Smooth muscle cell (in vitro differentiated cells): ENCODE measurements at regions not wholly inside any gene's neighbourhood (a gene's known extent, or its start where the extent isn't known, plus 50 kb on each side); places are given as distances from the start of the nearest gene placed in this dataset.

Source experiments
- DNase-seq: peaks from one replicate; lab custom pipeline; 2025; ENCODE audit not compliant: unreplicated experiment; lab: John Stamatoyannopoulos, UW
- H2AFZ ChIP-seq: fragments of 200-600 bp; sonication (generic); 2 replicates; pipeline ENCODE4 v1.6.0; 2016; ENCODE audit warnings: antibody characterized with exemption, low read depth, mild to moderate bottlenecking
- H3F3A ChIP-seq: fragments of 200-600 bp; sonication (generic); 2 replicates; pipeline ENCODE4 v1.6.0; 2017; ENCODE audit warnings: antibody characterized with exemption, low read depth
- H3K27ac ChIP-seq: fragments of 200-600 bp; sonication (generic); 2 replicates; pipeline ENCODE4 v1.5.1; 2016; ENCODE audit warnings: low read depth, mild to moderate bottlenecking
- H3K27me3 ChIP-seq: fragments of 200-600 bp; sonication (generic); 2 replicates; pipeline ENCODE4 v1.6.1; 2016; ENCODE audit warnings: low read depth, mild to moderate bottlenecking
- H3K36me3 ChIP-seq: fragments of 200-600 bp; sonication (generic); 2 replicates; pipeline ENCODE4 v1.5.1; 2016; ENCODE audit warnings: low read depth
- H3K4me1 ChIP-seq: fragments of 200-600 bp; sonication (generic); 2 replicates; pipeline ENCODE4 v1.5.1; 2016; ENCODE audit warnings: low read depth
- H3K4me2 ChIP-seq: fragments of 200-600 bp; sonication (generic); 2 replicates; pipeline ENCODE4 v1.6.0; 2016; ENCODE audit warnings: mild to moderate bottlenecking
- H3K4me3 ChIP-seq: fragments of 200-600 bp; sonication (generic); 2 replicates; pipeline ENCODE4 v1.5.1; 2016; ENCODE audit warnings: mild to moderate bottlenecking
- H3K79me2 ChIP-seq: fragments of 200-600 bp; sonication (generic); 2 replicates; pipeline ENCODE4 v1.6.0; 2016; ENCODE audit warnings: low read depth, mild to moderate bottlenecking
- H3K9ac ChIP-seq: fragments of 200-600 bp; sonication (generic); 2 replicates; pipeline ENCODE4 v1.6.0; 2016; ENCODE audit warnings: low read depth
- H3K9me3 ChIP-seq: fragments of 200-600 bp; sonication (generic); replicated peaks from 2 replicates; pipeline ENCODE4 v1.5.1; 2016; ENCODE audit warnings: low read depth
- H4K20me1 ChIP-seq: fragments of 200-600 bp; sonication (generic); 2 replicates; pipeline ENCODE4 v1.6.0; 2016; ENCODE audit warnings: low read depth
- WGBS: methylation state at CpG from one replicate; pipeline ENCODE4 v1.1.7; 2016; ENCODE audit warnings: low lambda C conversion rate; 5-methylcytosine and 5-hydroxymethylcytosine counted together
- TF ChIP-seq, protein P1 (sequence below): fragments of 200-600 bp; sonication (generic); IDR thresholded peaks from 2 replicates; pipeline ENCODE4 v1.5.1; 2017; ENCODE audit warnings: borderline replicate concordance, mild to moderate bottlenecking, antibody characterized with exemption; ENCODE audit not compliant: insufficient read depth, poor library complexity, severe bottlenecking

DNA sequence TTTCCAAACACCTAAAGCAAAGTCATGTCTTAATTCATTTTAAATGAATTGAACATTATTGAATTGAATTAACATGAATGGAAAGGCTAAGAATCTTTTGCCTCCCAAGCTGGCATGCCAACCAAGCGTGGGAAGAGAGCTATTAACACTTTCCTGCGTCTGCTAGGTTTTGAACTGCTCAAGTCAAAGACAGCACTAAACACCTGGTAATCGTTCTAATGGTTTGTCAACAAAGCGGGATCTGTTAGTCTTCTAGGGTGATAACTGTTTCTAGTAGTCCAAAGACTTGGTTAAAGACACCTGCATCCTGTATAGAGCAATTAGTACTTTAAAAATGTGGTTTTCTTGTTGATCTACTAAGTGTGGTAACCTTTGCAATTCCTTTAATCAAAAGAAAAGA is 164.2 kb upstream of the HMGA2 start:
- no peaks in the 10 kb centered on the region for H3K79me2 ChIP-seq
- no peaks in the 10 kb centered on the region for H4K20me1 ChIP-seq
- H2AFZ ChIP-seq: no peak overlapping the region
- WGBS: 71% methylated on average over 4 of the region's 4 CpGs
- H3K4me2 ChIP-seq: no peak overlapping the region
- peaks cover 12% of the 10 kb centered on the region for H3F3A ChIP-seq
- no peak for DNase-seq
- peaks cover 21% of the 10 kb centered on the region for H3K4me1 ChIP-seq
- no peaks in the 10 kb centered on the region for H3K27me3 ChIP-seq
- TF ChIP-seq, protein P1, sequence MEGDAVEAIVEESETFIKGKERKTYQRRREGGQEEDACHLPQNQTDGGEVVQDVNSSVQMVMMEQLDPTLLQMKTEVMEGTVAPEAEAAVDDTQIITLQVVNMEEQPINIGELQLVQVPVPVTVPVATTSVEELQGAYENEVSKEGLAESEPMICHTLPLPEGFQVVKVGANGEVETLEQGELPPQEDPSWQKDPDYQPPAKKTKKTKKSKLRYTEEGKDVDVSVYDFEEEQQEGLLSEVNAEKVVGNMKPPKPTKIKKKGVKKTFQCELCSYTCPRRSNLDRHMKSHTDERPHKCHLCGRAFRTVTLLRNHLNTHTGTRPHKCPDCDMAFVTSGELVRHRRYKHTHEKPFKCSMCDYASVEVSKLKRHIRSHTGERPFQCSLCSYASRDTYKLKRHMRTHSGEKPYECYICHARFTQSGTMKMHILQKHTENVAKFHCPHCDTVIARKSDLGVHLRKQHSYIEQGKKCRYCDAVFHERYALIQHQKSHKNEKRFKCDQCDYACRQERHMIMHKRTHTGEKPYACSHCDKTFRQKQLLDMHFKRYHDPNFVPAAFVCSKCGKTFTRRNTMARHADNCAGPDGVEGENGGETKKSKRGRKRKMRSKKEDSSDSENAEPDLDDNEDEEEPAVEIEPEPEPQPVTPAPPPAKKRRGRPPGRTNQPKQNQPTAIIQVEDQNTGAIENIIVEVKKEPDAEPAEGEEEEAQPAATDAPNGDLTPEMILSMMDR: no peak
- no peaks in the 10 kb centered on the region for H3K9me3 ChIP-seq
- no peaks in the 10 kb centered on the region for H3K36me3 ChIP-seq
- no peak overlapping the region for H3K27ac ChIP-seq
- no peak overlapping the region for H3K4me3 ChIP-seq
- H3K9ac ChIP-seq: no peak overlapping the region

DNA sequence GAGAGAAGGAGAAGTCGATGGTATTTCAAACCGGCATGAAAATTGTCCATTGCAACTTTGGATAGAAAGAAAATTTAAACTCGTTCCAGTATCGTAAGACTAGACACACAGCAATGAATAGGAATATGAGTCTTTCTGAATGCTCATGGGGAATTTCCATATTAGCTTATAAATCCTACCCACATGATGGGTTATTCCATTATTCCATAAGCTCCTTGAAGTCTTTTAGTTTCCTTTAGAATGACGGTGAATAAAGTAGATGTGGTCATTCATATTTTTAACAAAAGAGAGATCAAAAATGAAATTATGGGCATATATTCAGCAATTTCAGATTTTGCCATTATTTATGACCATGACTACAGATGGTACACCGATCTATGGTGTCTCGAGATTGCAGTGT is 163.4 kb upstream of the HMGA2 start:
- H3K79me2 ChIP-seq: no peaks in the 10 kb centered on the region
- no peak overlapping the region for H3K9ac ChIP-seq
- H3K4me2 ChIP-seq: no peak overlapping the region
- H3K4me3 ChIP-seq: no peak overlapping the region
- no peaks in the 10 kb centered on the region for H3K9me3 ChIP-seq
- no peak overlapping the region for H3K27ac ChIP-seq
- H4K20me1 ChIP-seq: no peaks in the 10 kb centered on the region
- H3K4me1 ChIP-seq: peaks cover 14% of the 10 kb centered on the region
- 97% methylated on average over 7 of the region's 7 CpGs for WGBS
- peaks cover 9% of the 10 kb centered on the region for H3F3A ChIP-seq
- DNase-seq: no peak
- no peak overlapping the region for H2AFZ ChIP-seq
- TF ChIP-seq, protein P1: no peak
- H3K36me3 ChIP-seq: no peaks in the 10 kb centered on the region
- no peaks in the 10 kb centered on the region for H3K27me3 ChIP-seq

DNA sequence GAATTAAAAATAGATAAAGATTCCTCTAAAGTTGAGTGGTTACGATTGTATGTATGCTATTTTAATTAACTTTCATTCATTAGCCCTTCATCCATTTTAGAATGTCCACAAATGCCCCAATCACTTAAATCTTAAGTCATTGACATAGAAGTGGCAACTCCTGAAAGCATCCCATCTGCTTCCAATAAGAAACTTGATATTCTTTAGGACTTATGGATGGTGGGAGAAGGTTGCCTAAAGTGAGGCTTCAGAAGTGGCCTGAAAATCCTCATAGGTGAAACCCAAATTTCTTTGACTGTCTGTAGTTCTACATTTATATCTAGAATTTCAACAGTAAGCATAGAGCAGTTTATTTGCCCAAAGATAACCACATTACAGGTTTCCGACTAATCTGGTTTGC is 161.7 kb upstream of the HMGA2 start:
- Histone ChIP-seq H3K27ac (no peak overlapping the region), H3F3A (peaks cover 10% of the 10 kb centered on the region), H3K9me3 (no peaks in the 10 kb centered on the region), H3K9ac (no peak overlapping the region), H3K27me3 (no peaks in the 10 kb centered on the region), H2AFZ (no peak overlapping the region), H3K4me1 (peaks cover 11% of the 10 kb centered on the region), H3K36me3 (no peaks in the 10 kb centered on the region), H3K4me2 (no peak overlapping the region), H3K79me2 (no peaks in the 10 kb centered on the region), H4K20me1 (no peaks in the 10 kb centered on the region), H3K4me3 (no peak overlapping the region)
- TF ChIP-seq, protein P1: no peak
- 92% methylated on average over 2 of the region's 2 CpGs for WGBS
- DNase-seq: no peak

DNA sequence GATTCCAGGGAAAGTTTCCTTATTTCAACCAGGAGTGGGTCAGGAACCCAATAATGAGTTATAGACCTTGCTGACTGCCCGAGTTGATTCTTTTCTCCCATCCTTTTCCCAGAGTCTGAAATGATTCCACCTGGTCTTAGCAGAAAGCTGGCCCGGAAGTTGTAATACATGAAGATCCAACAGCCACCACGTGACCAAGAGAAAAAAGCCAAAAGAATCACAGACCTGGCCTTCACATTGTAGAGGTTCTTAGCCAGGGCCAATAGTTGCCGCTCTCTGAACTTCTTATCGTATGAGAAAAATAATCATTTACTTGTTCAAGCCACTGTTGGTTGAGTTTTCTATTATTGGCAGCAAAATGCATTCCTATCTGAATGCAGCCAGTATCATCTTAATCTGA is 161.2 kb upstream of the HMGA2 start:
- Histone ChIP-seq H3K4me3 (no peak overlapping the region), H3K27me3 (no peaks in the 10 kb centered on the region), H3K4me2 (no peak overlapping the region), H2AFZ (no peak overlapping the region), H3K27ac (no peak overlapping the region), H4K20me1 (no peaks in the 10 kb centered on the region), H3K4me1 (peaks cover 16% of the 10 kb centered on the region), H3K9me3 (no peaks in the 10 kb centered on the region), H3K9ac (no peak overlapping the region), H3K79me2 (no peaks in the 10 kb centered on the region), H3K36me3 (no peaks in the 10 kb centered on the region), H3F3A (peaks cover 6% of the 10 kb centered on the region)
- TF ChIP-seq, protein P1: no peak
- 96% methylated on average over 5 of the region's 5 CpGs for WGBS
- DNase-seq: no peak
